Gastroesophageal sphincter (tissue), 4 donors: ENCODE measurements at regions not wholly inside any gene's neighbourhood (a gene's known extent, or its start where the extent isn't known, plus 50 kb on each side); places are given as distances from the start of the nearest gene placed in this dataset.

Experiments used
- ATAC-seq: fragments of 150-250 bp; one replicate; pipeline ENCODE4 v1.9.1; 2016; ENCODE audit warnings: mild to moderate bottlenecking, moderate library complexity
- H3K27ac ChIP-seq, 4 donors: fragments of 200-600 bp; sonication (generic) in 3 of 4; 1 replicate in 3 of 4; 2 replicates in 1 of 4; pipeline ENCODE4 v1.5.1; 2016 to 2019
- H3K27me3 ChIP-seq: fragments of 200-600 bp; sonication (generic); one replicate; pipeline ENCODE4 v1.5.1; 2019
- H3K36me3 ChIP-seq, 2 donors: fragments of 200-600 bp; sonication (generic); one replicate each; pipeline ENCODE4 v1.5.1; 2019; ENCODE audit warnings: control low read depth in 1 of 2
- H3K4me1 ChIP-seq, 3 donors: fragments of 200-600 bp; sonication (generic); 1 replicate in 2 of 3; 2 replicates in 1 of 3; pipeline ENCODE4 v1.5.1; 2016 to 2019; ENCODE audit warnings: control low read depth in 2 of 3
- H3K4me3 ChIP-seq, 2 donors: fragments of 200-600 bp; sonication (generic); one replicate each; pipeline ENCODE4 v1.5.1; 2019; ENCODE audit warnings: mild to moderate bottlenecking in 1 of 2, moderate library complexity in 1 of 2
- H3K9me3 ChIP-seq, 3 donors: fragments of 200-600 bp; sonication (generic); one replicate each; pipeline ENCODE4 v1.5.1; 2017 to 2019; ENCODE audit warnings: control low read depth in 2 of 3
- EP300 ChIP-seq: sonication (generic); formaldehyde crosslinking; IDR thresholded peaks from one replicate; pipeline ENCODE4 v1.6.1; 2017; ENCODE audit warnings: antibody characterized with exemption, mild to moderate bottlenecking
- POLR2A ChIP-seq, 2 donors: fragments of 450-650 bp; IDR thresholded peaks; one replicate each; pipeline ENCODE4 v1.6.1; 2017; ENCODE audit warnings: antibody characterized with exemption in 2 of 2, mild to moderate bottlenecking in 2 of 2, moderate library complexity in 1 of 2
- POLR2AphosphoS5 ChIP-seq: sonication (generic); formaldehyde crosslinking; IDR thresholded peaks from one replicate; pipeline ENCODE4 v1.6.1; 2017; ENCODE audit warnings: antibody characterized with exemption
- WGBS, 2 donors: methylation state at CpG; one replicate each; pipeline ENCODE4 v1.1.5; 2018; ENCODE audit warnings: low coverage in 1 of 2; 5-methylcytosine and 5-hydroxymethylcytosine counted together
- TF ChIP-seq, protein P1 (sequence below), 4 experiments: fragments of 200-600 bp in 2 of 4; fragments of 450-650 bp in 2 of 4; sonication (generic) in 1 of 4; IDR thresholded peaks; one replicate each; pipeline ENCODE4 v1.5.1; 2017 to 2019; ENCODE audit warnings: antibody characterized with exemption in 4 of 4, mild to moderate bottlenecking in 2 of 4, moderate library complexity in 2 of 4

DNA sequence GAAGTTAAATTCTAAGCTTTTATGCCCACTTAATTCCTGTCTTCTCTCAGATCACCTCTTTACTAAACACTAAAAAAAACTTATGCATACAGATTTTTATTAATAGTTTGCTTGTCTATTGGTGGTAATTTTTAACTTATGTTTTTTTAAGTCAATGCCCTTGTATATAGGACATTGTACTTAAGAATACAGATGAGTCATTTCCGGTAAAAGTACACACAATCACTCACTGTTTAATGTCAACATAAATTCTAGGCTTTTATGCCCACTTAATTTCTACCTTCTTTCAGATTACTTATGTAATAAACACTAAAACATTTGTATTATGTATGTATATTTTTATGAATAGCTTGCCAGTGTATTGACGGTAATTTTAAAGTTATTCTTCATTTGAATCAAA is 872.8 kb upstream of the CDH9 start:
- H3K4me1 ChIP-seq, result no peaks in the 10 kb centered on the region
- ATAC-seq, result no peak
- no peaks in the 10 kb centered on the region for H3K9me3 ChIP-seq
- TF ChIP-seq EP300 (no peak), POLR2A (IDR thresholded peaks at IDR 0.05) (no peak), POLR2AphosphoS5 (no peak)
- TF ChIP-seq, protein P1, sequence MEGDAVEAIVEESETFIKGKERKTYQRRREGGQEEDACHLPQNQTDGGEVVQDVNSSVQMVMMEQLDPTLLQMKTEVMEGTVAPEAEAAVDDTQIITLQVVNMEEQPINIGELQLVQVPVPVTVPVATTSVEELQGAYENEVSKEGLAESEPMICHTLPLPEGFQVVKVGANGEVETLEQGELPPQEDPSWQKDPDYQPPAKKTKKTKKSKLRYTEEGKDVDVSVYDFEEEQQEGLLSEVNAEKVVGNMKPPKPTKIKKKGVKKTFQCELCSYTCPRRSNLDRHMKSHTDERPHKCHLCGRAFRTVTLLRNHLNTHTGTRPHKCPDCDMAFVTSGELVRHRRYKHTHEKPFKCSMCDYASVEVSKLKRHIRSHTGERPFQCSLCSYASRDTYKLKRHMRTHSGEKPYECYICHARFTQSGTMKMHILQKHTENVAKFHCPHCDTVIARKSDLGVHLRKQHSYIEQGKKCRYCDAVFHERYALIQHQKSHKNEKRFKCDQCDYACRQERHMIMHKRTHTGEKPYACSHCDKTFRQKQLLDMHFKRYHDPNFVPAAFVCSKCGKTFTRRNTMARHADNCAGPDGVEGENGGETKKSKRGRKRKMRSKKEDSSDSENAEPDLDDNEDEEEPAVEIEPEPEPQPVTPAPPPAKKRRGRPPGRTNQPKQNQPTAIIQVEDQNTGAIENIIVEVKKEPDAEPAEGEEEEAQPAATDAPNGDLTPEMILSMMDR (IDR thresholded peaks at IDR 0.05), result no peak
- no peaks in the 10 kb centered on the region for H3K27me3 ChIP-seq
- WGBS, 2 donors, result 74 to 94% methylated on average over 2 of the region's 2 CpGs
- H3K27ac ChIP-seq, result no peak overlapping the region
- H3K36me3 ChIP-seq, result no peaks in the 10 kb centered on the region
- H3K4me3 ChIP-seq, result no peak overlapping the region

DNA sequence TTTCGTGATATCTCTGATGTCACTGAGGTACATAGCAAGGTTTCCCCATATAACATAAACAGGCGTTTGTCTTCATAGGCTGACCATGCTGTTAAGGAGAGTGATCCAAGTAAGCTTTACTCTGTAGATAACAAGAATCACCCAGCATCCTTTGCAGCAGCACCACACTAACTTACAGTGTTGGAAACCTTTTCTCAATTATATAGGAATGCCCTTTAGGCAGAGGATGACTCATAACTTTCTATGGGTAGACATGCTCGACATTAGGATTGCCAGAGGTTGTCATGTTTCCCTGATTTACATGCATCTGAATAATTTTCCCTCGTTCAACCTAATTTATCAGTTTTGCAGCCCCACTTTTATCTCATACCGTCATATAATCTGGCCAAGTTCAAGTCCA is 870.0 kb upstream of the CDH9 start:
- no peaks in the 10 kb centered on the region for H3K9me3 ChIP-seq
- no peaks in the 10 kb centered on the region for H3K4me1 ChIP-seq
- no peak overlapping the region for H3K4me3 ChIP-seq
- no peak overlapping the region for H3K27ac ChIP-seq
- no peaks in the 10 kb centered on the region for H3K27me3 ChIP-seq
- no peak for ATAC-seq
- TF ChIP-seq POLR2AphosphoS5 (no peak), POLR2A (IDR thresholded peaks at IDR 0.05) (no peak), EP300 (no peak)
- TF ChIP-seq, protein P1 (IDR thresholded peaks at IDR 0.05), result no peak
- WGBS, 2 donors, result 72 to 79% methylated on average over 3 to 5 of the region's 5 CpGs
- H3K36me3 ChIP-seq, result no peaks in the 10 kb centered on the region

DNA sequence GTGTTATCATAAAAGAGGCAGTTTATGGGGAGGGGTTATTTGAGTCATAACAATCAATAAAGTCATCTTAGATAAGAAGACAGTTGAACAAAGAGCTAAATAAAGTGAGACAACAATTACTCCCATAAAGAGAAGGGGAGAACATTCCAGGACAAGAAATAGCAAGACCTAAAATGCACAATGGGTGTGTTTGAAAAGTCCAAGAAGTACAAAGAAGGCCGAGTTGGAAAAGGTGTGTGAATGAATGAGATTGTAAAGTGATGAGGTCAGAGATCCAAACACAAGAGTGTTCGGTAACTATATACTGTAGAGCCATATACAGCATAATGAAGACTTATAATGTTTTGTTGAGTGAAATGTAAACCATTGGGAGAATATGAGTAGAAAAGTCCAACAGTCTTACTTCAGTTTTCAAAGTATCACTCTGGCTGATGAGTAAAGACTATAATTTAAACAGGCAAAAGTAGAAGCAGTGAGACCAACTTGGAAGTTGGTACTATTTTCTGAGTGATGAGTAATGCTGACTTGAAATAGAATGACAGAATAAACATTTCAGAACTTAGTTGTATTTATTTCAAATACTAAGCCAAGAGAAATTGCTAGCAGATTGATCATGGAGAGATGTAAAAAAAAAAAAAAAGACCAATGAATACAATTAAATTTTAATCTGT is 868.7 kb upstream of the CDH9 start:
- Histone ChIP-seq H3K27me3 (no peaks in the 10 kb centered on the region), H3K4me3 (no peak overlapping the region), H3K9me3 (no peaks in the 10 kb centered on the region), H3K36me3 (no peaks in the 10 kb centered on the region), H3K4me1 (no peaks in the 10 kb centered on the region), H3K27ac (no peak overlapping the region)
- TF ChIP-seq POLR2A (IDR thresholded peaks at IDR 0.05), result no peak
- TF ChIP-seq EP300, result no peak
- TF ChIP-seq, protein P1 (IDR thresholded peaks at IDR 0.05), result no peak
- TF ChIP-seq POLR2AphosphoS5, result no peak
- WGBS, 2 donors, result 20 to 45% methylated on average over 2 of the region's 2 CpGs
- no peak for ATAC-seq

DNA sequence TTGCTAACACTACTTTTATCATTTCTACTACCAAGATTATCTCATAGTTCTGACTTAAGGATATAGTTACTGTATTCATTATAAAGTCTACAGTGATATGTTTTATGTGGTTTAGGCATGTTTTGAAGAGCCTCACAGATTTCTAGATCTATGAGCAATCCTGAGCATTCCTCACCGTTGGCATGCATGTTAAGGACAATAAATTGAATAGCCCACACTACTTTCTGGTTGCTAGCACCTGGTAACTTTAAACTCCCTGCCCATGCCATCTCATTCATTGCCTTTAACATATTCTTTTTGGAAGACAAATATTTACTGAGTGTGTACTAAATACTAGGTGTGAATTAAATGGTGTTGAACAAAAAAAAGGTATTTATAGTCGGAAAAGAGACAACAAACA is 868.1 kb upstream of the CDH9 start:
- ATAC-seq, result no peak
- H3K36me3 ChIP-seq, result no peaks in the 10 kb centered on the region
- no peak overlapping the region for H3K27ac ChIP-seq
- H3K27me3 ChIP-seq, result no peaks in the 10 kb centered on the region
- 50 to 56% methylated on average over 2 of the region's 2 CpGs for WGBS, 2 donors
- H3K4me3 ChIP-seq, result no peak overlapping the region
- H3K9me3 ChIP-seq, result no peaks in the 10 kb centered on the region
- TF ChIP-seq POLR2AphosphoS5 (no peak), POLR2A (IDR thresholded peaks at IDR 0.05) (no peak), EP300 (no peak)
- TF ChIP-seq, protein P1 (IDR thresholded peaks at IDR 0.05), result no peak
- H3K4me1 ChIP-seq, result no peaks in the 10 kb centered on the region

DNA sequence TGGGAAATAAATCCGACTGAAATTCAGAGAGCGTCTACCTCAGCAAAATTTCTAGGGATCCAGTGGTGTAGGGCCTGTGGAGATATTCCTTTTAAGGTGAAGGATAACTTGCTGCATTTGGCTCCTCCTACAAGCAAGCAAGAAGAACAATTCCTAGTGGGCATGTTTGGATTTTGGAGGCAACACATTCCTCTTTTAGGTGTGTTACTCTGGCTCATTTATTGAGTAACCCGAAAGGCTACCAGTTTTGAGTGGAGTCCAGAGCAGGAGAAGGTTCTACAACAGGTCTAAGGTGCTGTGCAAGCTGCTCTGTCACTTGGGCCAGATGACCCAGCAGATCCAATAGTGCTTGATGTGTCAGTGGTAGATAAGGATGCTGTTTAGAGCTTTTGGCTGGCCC is 862.4 kb upstream of the CDH9 start:
- no peaks in the 10 kb centered on the region for H3K9me3 ChIP-seq
- TF ChIP-seq EP300, result no peak
- no peak for ATAC-seq
- H3K4me3 ChIP-seq, result no peak overlapping the region
- H3K27ac ChIP-seq, result no peak overlapping the region
- no peaks in the 10 kb centered on the region for H3K27me3 ChIP-seq
- H3K36me3 ChIP-seq, result no peaks in the 10 kb centered on the region
- H3K4me1 ChIP-seq, result no peaks in the 10 kb centered on the region
- WGBS, 2 donors, result 86 to 96% methylated on average over 3 of the region's 3 CpGs
